Suprapubic skin (tissue), 4 donors: ENCODE measurements at regions not wholly inside any gene's neighbourhood (a gene's known extent, or its start where the extent isn't known, plus 50 kb on each side); places are given as distances from the start of the nearest gene placed in this dataset.
"Not testable (repeated sequence)": the region's sequence is repeated elsewhere in the genome, so short reads cannot be mapped to it uniquely, and the experiment has no call there.

Source experiments
- DNase-seq, 2 donors: peaks; one replicate each; pipeline ENCODE4 v3.0.0-alpha.2; 2019; ENCODE audit warnings: low spot score in 2 of 2
- H3K27ac ChIP-seq: fragments of 200-600 bp; sonication (generic); one replicate; pipeline ENCODE4 v1.5.1; 2019
- H3K27me3 ChIP-seq: fragments of 200-600 bp; sonication (generic); one replicate; pipeline ENCODE4 v1.5.1; 2019
- H3K36me3 ChIP-seq: fragments of 200-600 bp; sonication (generic); one replicate; pipeline ENCODE4 v1.5.1; 2019
- H3K4me1 ChIP-seq: fragments of 200-600 bp; sonication (generic); one replicate; pipeline ENCODE4 v1.5.1; 2019
- H3K4me3 ChIP-seq: fragments of 200-600 bp; sonication (generic); one replicate; pipeline ENCODE4 v1.5.1; 2019; ENCODE audit warnings: mild to moderate bottlenecking
- H3K9me3 ChIP-seq: fragments of 200-600 bp; sonication (generic); one replicate; pipeline ENCODE4 v1.5.1; 2019
- CTCF ChIP-seq, 2 donors: fragments of 200-600 bp in 1 of 2; fragments of 450-650 bp in 1 of 2; sonication (generic) in 1 of 2; IDR thresholded peaks; one replicate each; pipeline ENCODE4 v1.5.1; 2016 to 2019; ENCODE audit warnings: antibody characterized with exemption in 2 of 2, mild to moderate bottlenecking in 1 of 2, moderate library complexity in 1 of 2
- EP300 ChIP-seq: sonication (generic); formaldehyde crosslinking; IDR thresholded peaks from one replicate; pipeline ENCODE4 v1.6.1; 2017; ENCODE audit warnings: antibody characterized with exemption
- POLR2A ChIP-seq, 2 donors: fragments of 450-650 bp; IDR thresholded peaks; one replicate each; pipeline ENCODE4 v1.6.1; 2017; ENCODE audit warnings: antibody characterized with exemption in 2 of 2, mild to moderate bottlenecking in 2 of 2, moderate library complexity in 2 of 2
- POLR2AphosphoS5 ChIP-seq, 3 donors: sonication (generic); formaldehyde crosslinking; IDR thresholded peaks; one replicate each; pipeline ENCODE4 v1.6.1; 2017; ENCODE audit warnings: antibody characterized with exemption in 3 of 3
- WGBS: methylation state at CpG from one replicate; pipeline ENCODE4 v1.1.5; 2018; 5-methylcytosine and 5-hydroxymethylcytosine counted together

GRCh38 chr2:95677346-95677745 is 85.5 kb downstream of the TRIM43 start:
- WGBS: 95% methylated on average over 4 of the region's 4 CpGs
- no peak overlapping the region for H3K27ac ChIP-seq
- H3K4me3 ChIP-seq: no peak overlapping the region
- no peaks in the 10 kb centered on the region for H3K27me3 ChIP-seq
- no peaks in the 10 kb centered on the region for H3K36me3 ChIP-seq
- H3K9me3 ChIP-seq: no peaks in the 10 kb centered on the region
- TF ChIP-seq POLR2AphosphoS5 (IDR thresholded peaks at IDR 0.05) (no peak), CTCF (IDR thresholded peaks at IDR 0.05) (no peak), EP300 (no peak), POLR2A (IDR thresholded peaks at IDR 0.05) (no peak)
- H3K4me1 ChIP-seq: peaks cover 12% of the 10 kb centered on the region
- no peak for DNase-seq

GRCh38 chr2:95677833-95678232 is 86.0 kb downstream of the TRIM43 start:
- not testable (repeated sequence) for H3K36me3 ChIP-seq, H3K27me3 ChIP-seq, H3K4me3 ChIP-seq, H3K27ac ChIP-seq, H3K9me3 ChIP-seq, DNase-seq
- peaks cover 12% of the 10 kb centered on the region for H3K4me1 ChIP-seq
- 76% methylated on average over 2 of the region's 3 CpGs for whole genome bisulfite sequencing

- H3K27ac ChIP-seq, DNase-seq, H3K36me3 ChIP-seq, H3K27me3 ChIP-seq, H3K9me3 ChIP-seq, H3K4me3 ChIP-seq: not testable (repeated sequence)
- WGBS: 92% methylated on average over 1 of the region's 1 CpG
- peaks cover 26% of the 10 kb centered on the region for H3K4me1 ChIP-seq
Measured at GRCh38 chr2:95681158-95681557, 89.4 kb downstream of the TRIM43 start.

- not testable (repeated sequence) for H3K9me3 ChIP-seq, H3K27me3 ChIP-seq, H3K4me3 ChIP-seq, H3K27ac ChIP-seq, H3K36me3 ChIP-seq
- WGBS: 72% methylated on average over 2 of the region's 6 CpGs
- H3K4me1 ChIP-seq: peaks cover 29% of the 10 kb centered on the region
- peak in 1 of 2 donors; percentile 44 for DNase-seq
Measured at GRCh38 chr2:95681589-95682081, 89.8 kb downstream of the TRIM43 start.

- not testable (repeated sequence) for H3K36me3 ChIP-seq, H3K27me3 ChIP-seq, H3K9me3 ChIP-seq, DNase-seq
- WGBS: 2% methylated on average over 19 of the region's 19 CpGs
- H3K4me3 ChIP-seq: peak overlapping the region; percentile 54
- peak overlapping the region; percentile 84 for H3K27ac ChIP-seq
- H3K4me1 ChIP-seq: peaks cover 36% of the 10 kb centered on the region
Measured at GRCh38 chr2:95682889-95683517, 91.2 kb downstream of the TRIM43 start.

GRCh38 chr2:95685513-95685912 is 93.7 kb downstream of the TRIM43 start:
- WGBS: 87% methylated on average over 3 of the region's 3 CpGs
- no peak overlapping the region for H3K4me3 ChIP-seq
- H3K27ac ChIP-seq: peak overlapping the region; percentile 74
- no peak for DNase-seq
- H3K4me1 ChIP-seq: peaks cover 36% of the 10 kb centered on the region
- no peaks in the 10 kb centered on the region for H3K9me3 ChIP-seq
- no peaks in the 10 kb centered on the region for H3K36me3 ChIP-seq
- no peaks in the 10 kb centered on the region for H3K27me3 ChIP-seq
- no peak for TF ChIP-seq POLR2AphosphoS5 (IDR thresholded peaks at IDR 0.05)
- TF ChIP-seq POLR2A (IDR thresholded peaks at IDR 0.05): no peak
- TF ChIP-seq EP300: no peak
- TF ChIP-seq CTCF (IDR thresholded peaks at IDR 0.05): no peak

- H3K4me1 ChIP-seq: peaks cover 36% of the 10 kb centered on the region
- not testable (repeated sequence) for H3K9me3 ChIP-seq, H3K36me3 ChIP-seq, H3K4me3 ChIP-seq, H3K27me3 ChIP-seq
- peak in 1 of 2 donors; percentile 78 for DNase-seq
- WGBS: 21% methylated on average over 5 of the region's 5 CpGs
- H3K27ac ChIP-seq: peak overlapping the region; percentile 74
Measured at GRCh38 chr2:95686056-95686825, 94.4 kb downstream of the TRIM43 start.

GRCh38 chr2:95687852-95688251 is 96.1 kb downstream of the TRIM43 start:
- WGBS: 72% methylated on average over 2 of the region's 2 CpGs
- H3K27me3 ChIP-seq, H3K36me3 ChIP-seq, H3K9me3 ChIP-seq, H3K4me3 ChIP-seq: not testable (repeated sequence)
- peak in 1 of 2 donors; percentile 11 for DNase-seq
- Histone ChIP-seq H3K27ac (peak overlapping the region; percentile 24), H3K4me1 (peaks cover 25% of the 10 kb centered on the region)

GRCh38 chr2:95691210-95691609 is 99.4 kb downstream of the TRIM43 start:
- not testable (repeated sequence) for H3K27me3 ChIP-seq, H3K27ac ChIP-seq, H3K9me3 ChIP-seq, H3K4me3 ChIP-seq, H3K36me3 ChIP-seq
- DNase-seq: peak in 1 of 2 donors; percentile 8
- WGBS: 91% methylated on average over 7 of the region's 7 CpGs
- H3K4me1 ChIP-seq: peaks cover 10% of the 10 kb centered on the region

GRCh38 chr2:95693071-95693846 is 101.5 kb downstream of the TRIM43 start:
- WGBS: 76% methylated on average over 7 of the region's 7 CpGs
- not testable (repeated sequence) for H3K27ac ChIP-seq, H3K9me3 ChIP-seq, H3K27me3 ChIP-seq, H3K36me3 ChIP-seq, H3K4me3 ChIP-seq, H3K4me1 ChIP-seq
- peak in 1 of 2 donors; percentile 8 for DNase-seq
